ENCODE measurements at regions not wholly inside any gene's neighbourhood (a gene's known extent, or its start where the extent isn't known, plus 50 kb on each side); places are given as distances from the start of the nearest gene placed in this dataset.

DNA sequence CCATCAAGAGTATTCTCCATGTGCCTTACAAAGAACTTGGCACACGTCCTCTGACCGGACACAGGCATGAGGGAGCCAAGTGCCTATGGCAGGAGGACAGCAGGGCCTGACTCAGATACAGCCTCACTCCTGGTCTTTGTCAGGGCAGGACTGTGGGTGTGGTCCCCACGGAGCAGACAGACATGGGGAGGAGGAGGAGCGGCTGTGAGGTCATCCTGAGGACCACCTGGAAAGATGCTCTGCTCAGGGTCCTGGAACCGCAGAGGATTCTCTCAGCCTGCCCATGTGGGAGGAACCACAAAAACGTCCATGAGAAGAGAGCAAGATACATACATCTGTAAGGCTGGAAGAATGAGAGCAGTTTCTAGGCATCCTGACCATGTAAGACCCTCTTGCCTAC, 576.3 kb downstream of the BRD1 start:
- TF ChIP-seq GATA2 (IDR thresholded peaks at IDR 0.05; ENCODE audit: low read depth, low read length) (no peak), GATA3 (IDR thresholded peaks at IDR 0.05; ENCODE audit: low read depth, low read length) (no peak)
